ENCODE measurements at regions not wholly inside any gene's neighbourhood (a gene's known extent, or its start where the extent isn't known, plus 50 kb on each side); places are given as distances from the start of the nearest gene placed in this dataset.

GRCh38 chr2:121925466-121925865 lies 170.0 kb downstream of the TSN start:
- Histone ChIP-seq H3K4me1 (ENCODE audit: low read length) (0 out of 2 replicates have a peak, but pooled peaks cover 4% of the 10 kb centered on the region), H3K9me2 (replicated peaks; ENCODE audit: insufficient read depth, low read length) (no peaks in the 10 kb centered on the region)

GRCh38 chr2:121943285-121943684 lies 187.8 kb downstream of the TSN start:
- Histone ChIP-seq H3K79me2 (ENCODE audit: low read length) (no peaks in the 10 kb centered on the region), H3K9me3 (ENCODE audit: low read length) (no peaks in the 10 kb centered on the region), H3K27me3 (ENCODE audit: low read length) (no peaks in the 10 kb centered on the region), H3K27ac (ENCODE audit: low read length) (no peak overlapping the region), H2AFZ (ENCODE audit: low read length) (no peak overlapping the region), H3K4me3 (ENCODE audit: low read length) (no peak overlapping the region), H3K9me2 (replicated peaks; ENCODE audit: insufficient read depth, low read length) (no peaks in the 10 kb centered on the region), H4K20me1 (ENCODE audit: insufficient read depth, low read depth, low read length) (no peaks in the 10 kb centered on the region), H3K4me2 (ENCODE audit: low read depth, low read length, poor library complexity, severe bottlenecking) (no peak overlapping the region), H3K9ac (ENCODE audit: low read length) (no peak overlapping the region), H3K36me3 (ENCODE audit: insufficient read depth, low read length) (no peaks in the 10 kb centered on the region), H3K4me1 (ENCODE audit: low read length) (peaks cover 44% of the 10 kb centered on the region)
- no peak for DNase-seq

More at GRCh38 chr2:121925466-121925865, 170.0 kb downstream of the TSN start:
- Histone ChIP-seq H3K9me3 (ENCODE audit: low read length) (no peaks in the 10 kb centered on the region), H3K27me3 (ENCODE audit: low read length) (no peaks in the 10 kb centered on the region), H2AFZ (ENCODE audit: low read length) (no peak overlapping the region), H3K4me2 (ENCODE audit: low read depth, low read length, poor library complexity, severe bottlenecking) (no peak overlapping the region), H3K27ac (ENCODE audit: low read length) (no peak overlapping the region), H3K36me3 (ENCODE audit: insufficient read depth, low read length) (no peaks in the 10 kb centered on the region), H3K4me3 (ENCODE audit: low read length) (no peak overlapping the region), H3K79me2 (ENCODE audit: low read length) (no peaks in the 10 kb centered on the region), H4K20me1 (ENCODE audit: insufficient read depth, low read depth, low read length) (no peaks in the 10 kb centered on the region), H3K9ac (ENCODE audit: low read length) (no peak overlapping the region)
- DNase-seq: no peak

- DNase-seq: no peak
- Histone ChIP-seq H3K4me2 (ENCODE audit: low read depth, low read length, poor library complexity, severe bottlenecking) (no peak overlapping the region), H3K4me1 (ENCODE audit: low read length) (peaks cover 53% of the 10 kb centered on the region), H3K9ac (ENCODE audit: low read length) (no peak overlapping the region), H3K36me3 (ENCODE audit: insufficient read depth, low read length) (no peaks in the 10 kb centered on the region), H3K79me2 (ENCODE audit: low read length) (no peaks in the 10 kb centered on the region), H3K9me2 (replicated peaks; ENCODE audit: insufficient read depth, low read length) (no peaks in the 10 kb centered on the region), H3K4me3 (ENCODE audit: low read length) (no peak overlapping the region), H3K27ac (ENCODE audit: low read length) (no peak overlapping the region), H4K20me1 (ENCODE audit: insufficient read depth, low read depth, low read length) (no peaks in the 10 kb centered on the region), H3K9me3 (ENCODE audit: low read length) (no peaks in the 10 kb centered on the region), H3K27me3 (ENCODE audit: low read length) (no peaks in the 10 kb centered on the region), H2AFZ (ENCODE audit: low read length) (no peak overlapping the region)
Observed at GRCh38 chr2:121944072-121944831, 188.8 kb downstream of the TSN start.

- Histone ChIP-seq H3K27ac (ENCODE audit: low read length) (peak overlapping the region; percentile 87), H4K20me1 (ENCODE audit: insufficient read depth, low read depth, low read length) (no peaks in the 10 kb centered on the region), H3K36me3 (ENCODE audit: insufficient read depth, low read length) (no peaks in the 10 kb centered on the region), H3K9ac (ENCODE audit: low read length) (no peak overlapping the region), H3K9me2 (replicated peaks; ENCODE audit: insufficient read depth, low read length) (no peaks in the 10 kb centered on the region), H3K4me3 (ENCODE audit: low read length) (peak overlapping the region; percentile 10; the same call in 1 of the 2 replicates), H3K9me3 (ENCODE audit: low read length) (no peaks in the 10 kb centered on the region), H3K4me1 (ENCODE audit: low read length) (peaks cover 60% of the 10 kb centered on the region), H2AFZ (ENCODE audit: low read length) (no peak overlapping the region), H3K79me2 (ENCODE audit: low read length) (no peaks in the 10 kb centered on the region), H3K4me2 (ENCODE audit: low read depth, low read length, poor library complexity, severe bottlenecking) (peak overlapping the region; percentile 48), H3K27me3 (ENCODE audit: low read length) (no peaks in the 10 kb centered on the region)
- peak; percentile 87 for DNase-seq
Observed at GRCh38 chr2:121947674-121948073, 192.2 kb downstream of the TSN start.

GRCh38 chr2:121949271-121949670 lies 193.8 kb downstream of the TSN start:
- H3K9me3 ChIP-seq (ENCODE audit: low read length): no peaks in the 10 kb centered on the region
- no peak overlapping the region for H2AFZ ChIP-seq (ENCODE audit: low read length)
- H3K4me3 ChIP-seq (ENCODE audit: low read length): peak overlapping the region; percentile 55
- H3K9me2 ChIP-seq (replicated peaks; ENCODE audit: insufficient read depth, low read length): no peaks in the 10 kb centered on the region
- DNase-seq: peak; percentile 76
- peak overlapping the region; percentile 56 for H3K9ac ChIP-seq (ENCODE audit: low read length)
- no peaks in the 10 kb centered on the region for H3K36me3 ChIP-seq (ENCODE audit: insufficient read depth, low read length)
- peak overlapping the region; percentile 48 for H3K4me2 ChIP-seq (ENCODE audit: low read depth, low read length, poor library complexity, severe bottlenecking)
- H3K27me3 ChIP-seq (ENCODE audit: low read length): no peaks in the 10 kb centered on the region
- H4K20me1 ChIP-seq (ENCODE audit: insufficient read depth, low read depth, low read length): no peaks in the 10 kb centered on the region
- no peaks in the 10 kb centered on the region for H3K79me2 ChIP-seq (ENCODE audit: low read length)
- H3K27ac ChIP-seq (ENCODE audit: low read length): peak overlapping the region; percentile 87
- peaks cover 51% of the 10 kb centered on the region for H3K4me1 ChIP-seq (ENCODE audit: low read length)

GRCh38 chr2:121955426-121955825 lies 200.0 kb downstream of the TSN start:
- Histone ChIP-seq H3K9me2 (replicated peaks; ENCODE audit: insufficient read depth, low read length) (no peaks in the 10 kb centered on the region), H3K27ac (ENCODE audit: low read length) (no peak overlapping the region), H3K9me3 (ENCODE audit: low read length) (no peaks in the 10 kb centered on the region), H3K4me2 (ENCODE audit: low read depth, low read length, poor library complexity, severe bottlenecking) (no peak overlapping the region), H4K20me1 (ENCODE audit: insufficient read depth, low read depth, low read length) (no peaks in the 10 kb centered on the region), H2AFZ (ENCODE audit: low read length) (no peak overlapping the region), H3K36me3 (ENCODE audit: insufficient read depth, low read length) (no peaks in the 10 kb centered on the region), H3K27me3 (ENCODE audit: low read length) (no peaks in the 10 kb centered on the region), H3K4me1 (ENCODE audit: low read length) (peaks cover 49% of the 10 kb centered on the region), H3K79me2 (ENCODE audit: low read length) (no peaks in the 10 kb centered on the region), H3K4me3 (ENCODE audit: low read length) (no peak overlapping the region), H3K9ac (ENCODE audit: low read length) (no peak overlapping the region)
- no peak for DNase-seq

GRCh38 chr2:121955872-121956271 lies 200.4 kb downstream of the TSN start:
- no peak overlapping the region for H3K4me2 ChIP-seq (ENCODE audit: low read depth, low read length, poor library complexity, severe bottlenecking)
- H4K20me1 ChIP-seq (ENCODE audit: insufficient read depth, low read depth, low read length): no peaks in the 10 kb centered on the region
- DNase-seq: no peak
- H3K4me1 ChIP-seq (ENCODE audit: low read length): peaks cover 49% of the 10 kb centered on the region
- H3K27ac ChIP-seq (ENCODE audit: low read length): no peak overlapping the region
- H3K9me3 ChIP-seq (ENCODE audit: low read length): no peaks in the 10 kb centered on the region
- H3K27me3 ChIP-seq (ENCODE audit: low read length): no peaks in the 10 kb centered on the region
- H3K4me3 ChIP-seq (ENCODE audit: low read length): no peak overlapping the region
- H3K79me2 ChIP-seq (ENCODE audit: low read length): no peaks in the 10 kb centered on the region
- no peaks in the 10 kb centered on the region for H3K36me3 ChIP-seq (ENCODE audit: insufficient read depth, low read length)
- no peaks in the 10 kb centered on the region for H3K9me2 ChIP-seq (replicated peaks; ENCODE audit: insufficient read depth, low read length)
- H2AFZ ChIP-seq (ENCODE audit: low read length): no peak overlapping the region
- no peak overlapping the region for H3K9ac ChIP-seq (ENCODE audit: low read length)

GRCh38 chr2:121960251-121960650 lies 204.8 kb downstream of the TSN start:
- Histone ChIP-seq H4K20me1 (ENCODE audit: insufficient read depth, low read depth, low read length) (no peaks in the 10 kb centered on the region), H3K9ac (ENCODE audit: low read length) (no peak overlapping the region), H3K79me2 (ENCODE audit: low read length) (no peaks in the 10 kb centered on the region), H3K27me3 (ENCODE audit: low read length) (no peaks in the 10 kb centered on the region; the same call in 1 of the 2 replicates), H3K4me1 (ENCODE audit: low read length) (peaks cover 35% of the 10 kb centered on the region), H2AFZ (ENCODE audit: low read length) (no peak overlapping the region), H3K4me2 (ENCODE audit: low read depth, low read length, poor library complexity, severe bottlenecking) (peak overlapping the region; percentile 40), H3K9me3 (ENCODE audit: low read length) (no peaks in the 10 kb centered on the region), H3K4me3 (ENCODE audit: low read length) (no peak overlapping the region), H3K36me3 (ENCODE audit: insufficient read depth, low read length) (no peaks in the 10 kb centered on the region), H3K27ac (ENCODE audit: low read length) (no peak overlapping the region), H3K9me2 (replicated peaks; ENCODE audit: insufficient read depth, low read length) (no peaks in the 10 kb centered on the region)
- DNase-seq: no peak
